ENCODE measurements at regions not wholly inside any gene's neighbourhood (a gene's known extent, or its start where the extent isn't known, plus 50 kb on each side); places are given as distances from the start of the nearest gene placed in this dataset.

GRCh38 chr14:58780185-58780584 is 142.4 kb downstream of the DACT1 start:
- POLR2A ChIA-PET: no interaction called here
- CTCF ChIA-PET: no interaction called here

- ChIA-PET POLR2A (no interaction called here), CTCF (no interaction called here)
Observed at GRCh38 chr14:58780605-58781004, 142.8 kb downstream of the DACT1 start.

DNA sequence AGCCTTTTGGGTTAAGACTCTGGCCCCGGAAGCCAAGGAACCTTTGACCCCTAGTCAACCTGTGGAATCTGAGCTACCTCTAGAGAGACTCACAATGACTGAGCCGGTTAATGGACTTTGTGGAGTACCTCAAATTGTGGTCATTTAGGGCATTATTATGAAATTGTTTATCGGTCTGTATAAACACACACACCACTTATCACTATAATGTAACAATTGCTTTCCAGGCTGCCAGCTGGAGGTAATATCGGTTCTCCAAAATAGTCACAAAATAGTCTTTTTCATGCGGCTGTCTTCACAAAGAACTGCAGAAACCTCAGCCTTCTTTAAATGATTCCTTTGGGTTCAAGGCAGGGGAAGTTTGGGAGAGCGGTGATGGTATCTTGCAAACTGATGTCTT is 144.2 kb downstream of the DACT1 start:
- POLR2A ChIA-PET: no interaction called here

DNA sequence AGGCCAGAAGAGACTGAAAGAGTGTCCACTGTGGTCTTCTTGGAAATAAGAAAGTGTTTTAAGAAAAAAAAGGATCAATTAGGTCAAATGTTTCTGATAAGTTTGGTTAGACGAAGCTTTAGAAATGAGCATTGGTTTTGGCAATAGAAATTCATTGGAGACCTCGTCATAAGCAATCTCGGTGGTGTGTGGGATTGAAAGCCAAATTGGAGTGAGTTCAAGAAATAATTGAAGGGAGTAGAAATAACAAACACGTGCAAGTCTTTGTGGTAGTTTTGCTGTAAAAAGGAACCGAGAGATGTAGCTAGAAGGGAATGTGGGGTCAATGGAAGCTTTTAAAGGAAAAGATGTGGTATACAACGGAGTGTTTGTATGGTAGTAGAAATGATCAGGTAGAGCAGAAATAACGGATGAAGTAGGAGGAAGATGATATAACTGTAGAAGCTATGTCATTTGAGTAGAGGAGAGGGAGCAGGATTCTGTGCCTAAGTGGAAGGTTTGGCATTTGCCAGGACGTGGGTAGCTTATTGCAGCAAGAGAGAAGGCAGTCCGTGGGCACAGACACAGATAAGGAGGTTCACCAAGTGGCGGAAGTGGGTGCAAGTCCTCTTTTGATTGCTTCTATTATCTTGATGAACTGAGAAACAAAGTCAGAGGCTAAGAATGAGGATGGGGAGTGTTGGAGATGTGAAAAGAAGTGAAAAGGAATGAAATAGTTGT is 146.2 kb downstream of the DACT1 start:
- ChIA-PET CTCF (no interaction called here), POLR2A (no interaction called here)

More for the DNA sequence above, 144.2 kb downstream of the DACT1 start:
- CTCF ChIA-PET: no interaction called here

GRCh38 chr14:58784931-58785330 is 147.2 kb downstream of the DACT1 start:
- POLR2A ChIA-PET: no interaction called here
- CTCF ChIA-PET: no interaction called here

DNA sequence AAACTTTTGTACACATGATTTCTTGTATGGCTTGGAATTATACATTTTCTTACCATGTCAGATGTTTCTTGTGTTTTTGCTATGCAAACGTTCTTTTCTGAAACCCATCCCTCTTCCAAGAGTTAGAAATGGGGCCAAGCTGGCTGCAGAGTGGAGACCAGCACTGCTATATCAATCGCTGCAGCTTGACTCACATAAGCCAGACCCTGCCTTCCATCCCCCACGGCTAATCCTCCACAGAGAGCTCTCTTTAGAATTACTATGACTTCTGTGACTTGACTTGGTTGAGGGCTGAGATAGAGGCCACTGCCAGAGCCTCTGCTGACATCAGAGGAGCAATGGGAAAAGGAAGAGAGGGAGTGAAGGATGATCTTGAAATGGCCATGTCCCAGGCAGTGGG is 147.9 kb downstream of the DACT1 start:
- ChIA-PET CTCF (no interaction called here), POLR2A (no interaction called here)

GRCh38 chr14:58787592-58787991 is 149.8 kb downstream of the DACT1 start:
- ChIA-PET POLR2A (no interaction called here), CTCF (no interaction called here)

- ChIA-PET CTCF (no interaction called here), POLR2A (no interaction called here)
Observed at GRCh38 chr14:58788655-58789503, 151.1 kb downstream of the DACT1 start.

- ChIA-PET CTCF (no interaction called here), POLR2A (no interaction called here)
Observed at GRCh38 chr14:58789736-58790135, 152.0 kb downstream of the DACT1 start.

DNA sequence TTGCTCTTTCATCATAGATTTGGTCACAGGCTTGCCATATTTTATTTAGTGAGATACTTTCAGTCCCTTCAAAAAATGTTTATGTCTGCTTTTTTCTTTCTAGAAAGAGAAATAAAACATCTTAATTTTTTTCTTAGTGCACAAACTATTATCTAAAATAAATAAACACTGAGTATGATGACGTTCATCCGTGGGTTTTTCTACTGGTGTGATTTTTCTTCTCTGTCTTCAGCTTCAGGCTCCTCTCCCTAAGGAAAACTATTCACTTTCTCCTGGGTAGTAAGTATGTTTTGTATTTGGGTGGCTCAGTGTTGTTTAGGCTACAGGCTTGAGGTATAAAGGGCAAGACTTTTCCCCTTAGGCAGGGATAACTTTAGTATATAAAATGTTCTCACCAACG is 154.7 kb downstream of the DACT1 start:
- POLR2A ChIA-PET: no interaction called here
- CTCF ChIA-PET: no interaction called here

- ChIA-PET POLR2A (no interaction called here), CTCF (no interaction called here)
Observed at GRCh38 chr14:58793131-58793740, 155.5 kb downstream of the DACT1 start.

DNA sequence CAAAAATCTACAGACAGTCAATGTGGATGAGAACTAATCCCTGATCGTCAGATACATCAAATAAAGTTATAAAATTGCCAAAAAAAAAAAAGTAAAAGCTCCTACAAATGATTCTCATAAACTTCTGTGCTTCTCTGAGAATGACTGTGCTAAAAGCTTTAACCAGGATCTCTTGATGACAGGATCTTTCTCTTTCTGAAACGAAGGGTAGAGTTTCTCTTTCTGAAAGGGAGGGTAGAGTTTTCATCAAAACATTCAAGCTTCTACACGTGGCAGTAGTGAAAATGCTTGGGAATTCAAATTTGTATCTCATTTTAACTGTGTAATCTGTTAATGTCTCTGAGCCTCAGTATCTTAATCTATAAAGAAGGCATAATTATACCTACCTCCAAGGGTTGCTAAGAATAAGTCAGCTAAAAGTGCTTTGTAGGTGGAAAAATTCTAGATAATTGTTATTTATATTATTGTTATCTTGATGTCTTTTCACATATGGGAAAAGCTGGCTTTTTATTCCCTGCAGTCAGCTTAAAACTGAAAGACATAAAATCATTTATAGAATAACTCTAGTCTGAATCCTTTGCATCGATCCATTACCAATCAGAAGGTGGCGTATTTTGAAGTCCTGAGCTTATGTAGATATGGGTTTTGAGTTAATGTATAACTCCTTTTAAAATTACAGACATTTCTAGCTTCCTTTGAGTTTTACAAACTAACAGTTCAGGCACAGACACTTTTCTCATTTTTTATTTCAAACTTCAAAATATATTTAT is 157.4 kb downstream of the DACT1 start:
- POLR2A ChIA-PET: no interaction called here
- CTCF ChIA-PET: interaction anchor here (0.6 kb wide), 1 partner anchor 51 kb away, joined by 3 read pairs; no protein-coding TSS in a partner anchor

- ChIA-PET CTCF (no interaction called here), POLR2A (no interaction called here)
Observed at GRCh38 chr14:58796242-58797009, 158.7 kb downstream of the DACT1 start.

GRCh38 chr14:58797010-58797429 is 159.3 kb downstream of the DACT1 start:
- ChIA-PET POLR2A (no interaction called here), CTCF (no interaction called here)

DNA sequence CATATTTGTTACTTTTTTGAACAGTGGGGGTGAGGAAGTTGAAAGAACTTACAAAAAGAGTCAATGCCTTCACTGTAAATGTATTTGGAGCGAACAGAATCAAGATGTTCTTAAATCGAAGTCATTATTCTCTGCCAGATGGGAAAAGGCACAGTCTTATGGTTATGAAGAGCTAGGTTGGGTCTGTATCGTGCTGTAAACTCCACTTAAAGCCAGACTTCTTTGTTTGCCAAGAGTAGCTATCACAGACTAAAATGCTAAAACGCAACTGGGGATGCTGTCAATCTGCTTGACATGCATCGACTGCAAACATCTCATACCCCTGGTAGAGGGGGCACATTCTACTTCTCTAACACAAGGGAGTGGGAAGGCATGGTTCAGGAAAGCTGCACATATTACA is 160.4 kb downstream of the DACT1 start:
- POLR2A ChIA-PET: no interaction called here
- CTCF ChIA-PET: no interaction called here

DNA sequence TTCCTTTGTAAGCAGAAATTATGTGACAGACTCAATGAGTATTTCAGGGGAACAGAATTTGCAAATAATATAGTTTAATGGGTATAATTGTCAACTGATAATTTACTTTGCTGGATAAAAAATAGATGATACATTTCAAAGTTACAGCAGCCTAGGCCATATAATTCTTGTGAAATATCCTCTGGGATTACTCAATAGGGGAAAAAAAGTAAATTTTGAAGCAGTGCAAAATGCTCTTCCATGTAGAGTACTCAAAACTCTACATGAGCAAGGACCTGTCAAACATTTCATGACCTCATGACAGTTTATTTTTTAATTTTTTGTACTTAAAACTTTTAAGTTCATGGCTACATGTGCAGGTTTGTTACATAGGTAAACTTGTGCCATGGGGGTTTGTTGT is 163.3 kb downstream of the DACT1 start:
- POLR2A ChIA-PET: no interaction called here

GRCh38 chr14:58805057-58805456 is 167.3 kb downstream of the DACT1 start:
- ChIA-PET CTCF (no interaction called here), POLR2A (interaction anchor here (0.5 kb wide), 1 partner anchor 86 kb away, joined by 7 read pairs; no protein-coding TSS in a partner anchor)

More for the DNA sequence above, 163.3 kb downstream of the DACT1 start:
- CTCF ChIA-PET: no interaction called here

DNA sequence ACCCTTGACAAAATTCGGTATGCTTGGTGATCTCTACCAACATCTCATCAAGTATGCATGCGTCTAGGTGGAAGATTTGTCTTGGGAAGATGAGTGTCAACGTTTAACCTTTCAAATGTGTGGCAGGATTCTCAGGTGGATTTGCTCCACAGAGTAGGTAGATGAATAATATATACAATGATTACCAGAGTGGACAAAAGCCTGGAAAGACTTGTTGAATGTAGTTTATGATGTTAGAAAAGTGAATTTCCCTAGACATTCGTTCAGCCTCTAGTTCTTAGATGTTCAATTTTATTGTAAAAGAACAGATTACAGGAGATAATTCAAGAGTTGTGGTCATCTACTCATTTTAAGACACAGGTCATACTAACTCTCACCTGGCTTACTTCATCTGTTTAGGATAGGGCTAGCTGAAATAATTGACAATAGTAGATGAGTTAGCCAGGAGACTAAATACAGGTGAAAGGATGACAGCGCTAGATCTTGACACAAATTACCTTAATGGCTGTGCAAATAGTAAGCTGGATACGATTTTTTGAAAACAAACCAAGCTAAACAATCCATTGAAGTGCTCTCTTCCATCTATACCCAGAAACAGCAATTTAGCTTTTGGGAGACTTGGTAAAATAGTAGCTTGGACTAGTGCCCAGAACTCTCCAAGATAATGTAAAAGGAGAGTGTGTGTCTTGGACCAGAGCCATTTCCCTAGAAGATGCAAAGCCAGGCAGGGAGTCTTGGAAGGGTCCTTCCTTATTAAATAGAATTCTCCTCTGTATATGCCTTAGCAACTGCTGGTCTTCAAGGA is 168.0 kb downstream of the DACT1 start:
- ChIA-PET CTCF (no interaction called here), POLR2A (interaction anchor here (0.5 kb wide), 1 partner anchor 87 kb away, joined by 7 read pairs; no protein-coding TSS in a partner anchor)

- CTCF ChIA-PET: no interaction called here
- POLR2A ChIA-PET: no interaction called here
Observed at GRCh38 chr14:58807191-58807590, 169.4 kb downstream of the DACT1 start.

Measured in activated CD8-positive, alpha-beta memory T cell treated with anti-CD3 and anti-CD28 coated beads for 36 hours (primary cell).